ENCODE measurements at regions not wholly inside any gene's neighbourhood (a gene's known extent, or its start where the extent isn't known, plus 50 kb on each side); places are given as distances from the start of the nearest gene placed in this dataset.
A peak's percentile ranks its signal among the peaks of the same experiment; 100 is the strongest.

GRCh38 chr20:22241609-22242008 lies 342.8 kb downstream of the FOXA2 start:
- DNase-seq (ENCODE audit: low spot score): no peak

GRCh38 chr20:22232923-22233322 lies 351.4 kb downstream of the FOXA2 start:
- DNase-seq (ENCODE audit: low spot score): no peak

- no peak for DNase-seq (ENCODE audit: low spot score)
Measured at GRCh38 chr20:22232473-22232872, 351.9 kb downstream of the FOXA2 start.

GRCh38 chr20:22226849-22227700 lies 357.3 kb downstream of the FOXA2 start:
- no peak for DNase-seq (ENCODE audit: low spot score)

- no peak for DNase-seq (ENCODE audit: low spot score)
Measured at GRCh38 chr20:22223236-22223635, 361.1 kb downstream of the FOXA2 start.

- no peak for DNase-seq (ENCODE audit: low spot score)
Measured at GRCh38 chr20:22217712-22218352, 366.5 kb downstream of the FOXA2 start.

- DNase-seq (ENCODE audit: low spot score): no peak
Measured at GRCh38 chr20:22216984-22217383, 367.4 kb downstream of the FOXA2 start.

- DNase-seq (ENCODE audit: low spot score): no peak
Measured at GRCh38 chr20:22214296-22214695, 370.1 kb downstream of the FOXA2 start.

GRCh38 chr20:22213271-22213670 lies 371.1 kb downstream of the FOXA2 start:
- no peak for DNase-seq (ENCODE audit: low spot score)

GRCh38 chr20:22207280-22207679 lies 377.1 kb downstream of the FOXA2 start:
- DNase-seq (ENCODE audit: low spot score): no peak

- no peak for DNase-seq (ENCODE audit: low spot score)
Measured at GRCh38 chr20:22204801-22205200, 379.6 kb downstream of the FOXA2 start.

- no peak for DNase-seq (ENCODE audit: low spot score)
Measured at GRCh38 chr20:22182148-22182547, 402.2 kb downstream of the FOXA2 start.

- no peak for DNase-seq (ENCODE audit: low spot score)
Measured at GRCh38 chr20:22180244-22180643, 404.1 kb downstream of the FOXA2 start.

GRCh38 chr20:22160101-22160652 lies 424.2 kb downstream of the FOXA2 start:
- DNase-seq (ENCODE audit: low spot score): peak; percentile 21

- DNase-seq (ENCODE audit: low spot score): no peak
Measured at GRCh38 chr20:22159276-22159675, 425.1 kb downstream of the FOXA2 start.

GRCh38 chr20:22127587-22127986 lies 422.1 kb downstream of the PAX1 start:
- no peak for DNase-seq (ENCODE audit: low spot score)

- DNase-seq (ENCODE audit: low spot score): peak; percentile 47
Measured at GRCh38 chr20:22106308-22106938, 401.0 kb downstream of the PAX1 start.

- no peak for DNase-seq (ENCODE audit: low spot score)
Measured at GRCh38 chr20:22101606-22102005, 396.1 kb downstream of the PAX1 start.

- no peak for DNase-seq (ENCODE audit: low spot score)
Measured at GRCh38 chr20:22100686-22101085, 395.2 kb downstream of the PAX1 start.

GRCh38 chr20:22099348-22099747 lies 393.9 kb downstream of the PAX1 start:
- no peak for DNase-seq (ENCODE audit: low spot score)

- DNase-seq (ENCODE audit: low spot score): no peak
Measured at GRCh38 chr20:22098511-22098910, 393.0 kb downstream of the PAX1 start.

GRCh38 chr20:22093122-22093521 lies 387.7 kb downstream of the PAX1 start:
- no peak for DNase-seq (ENCODE audit: low spot score)

Data from SK-N-DZ (cell line).